CD14-positive monocyte (primary cell): ENCODE measurements at regions not wholly inside any gene's neighbourhood (a gene's known extent, or its start where the extent isn't known, plus 50 kb on each side); places are given as distances from the start of the nearest gene placed in this dataset.

Experiments
- DNase-seq, 3 donors: peaks; one replicate each; pipeline ENCODE4 v3.0.0-alpha.2; 2011 to 2022
- H2AFZ ChIP-seq: 2 replicates; pipeline ENCODE4 v1.6.0; 2012; ENCODE audit warnings: mild to moderate bottlenecking, low read depth, low read length, inconsistent platforms; ENCODE audit not compliant: insufficient read depth, poor library complexity, severe bottlenecking
- H3K27ac ChIP-seq, 2 donors: 1 replicate in 1 of 2; 2 replicates in 1 of 2; pipeline ENCODE4 v1.5.1; 2012 to 2013; ENCODE audit warnings: low read length in 2 of 2, control low read depth in 1 of 2, inconsistent platforms in 1 of 2, low read depth in 1 of 2, mild to moderate bottlenecking in 1 of 2
- H3K27me3 ChIP-seq, 2 donors: one replicate each; pipeline versions ENCODE4 v1.6.0 to v1.6.1; 2011 to 2013; ENCODE audit warnings: low read length in 2 of 2; ENCODE audit not compliant: control insufficient read depth in 2 of 2, insufficient read depth in 2 of 2
- H3K36me3 ChIP-seq, 2 donors: replicated peaks in 1 of 2; 1 replicate in 1 of 2; 2 replicates in 1 of 2; pipeline versions ENCODE4 v1.5.1 to v1.6.1; 2012 to 2013; ENCODE audit warnings: low read length in 2 of 2, control low read depth in 1 of 2, inconsistent platforms in 1 of 2, mild to moderate bottlenecking in 1 of 2; ENCODE audit not compliant: insufficient read depth in 2 of 2, control insufficient read depth in 1 of 2
- H3K4me1 ChIP-seq, 2 donors: 1 replicate in 1 of 2; 2 replicates in 1 of 2; pipeline versions ENCODE4 v1.5.1 to v1.6.1; 2012 to 2013; ENCODE audit warnings: low read length in 2 of 2, control low read depth in 1 of 2, inconsistent platforms in 1 of 2, mild to moderate bottlenecking in 1 of 2, moderate library complexity in 1 of 2; ENCODE audit not compliant: insufficient read depth in 2 of 2, control insufficient read depth in 1 of 2
- H3K4me2 ChIP-seq: replicated peaks from 2 replicates; pipeline ENCODE3; 2012; ENCODE audit warnings: low read length, moderate library complexity, mild to moderate bottlenecking; ENCODE audit not compliant: poor library complexity, severe bottlenecking; ENCODE audit errors: extremely low read depth
- H3K4me3 ChIP-seq, 3 experiments: fragments of 200-600 bp in 1 of 3; sonication (generic) in 1 of 3; replicated peaks in 1 of 3; 1 replicate in 2 of 3; 2 replicates in 1 of 3; pipeline ENCODE4 v1.5.1; 2011 to 2013; ENCODE audit warnings: low read length in 3 of 3, mild to moderate bottlenecking in 3 of 3, control low read depth in 2 of 3, low read depth in 2 of 3, inconsistent platforms in 1 of 3, moderate library complexity in 1 of 3
- H3K79me2 ChIP-seq: 2 replicates; pipeline ENCODE4 v1.6.0; 2012; ENCODE audit warnings: mild to moderate bottlenecking, control low read depth, inconsistent platforms, low read length, moderate library complexity; ENCODE audit not compliant: insufficient read depth
- H3K9ac ChIP-seq: 2 replicates; pipeline ENCODE4 v1.6.0; 2017; ENCODE audit warnings: low read length, mild to moderate bottlenecking; ENCODE audit not compliant: insufficient read depth, poor library complexity, severe bottlenecking
- H3K9me3 ChIP-seq, 2 donors: replicated peaks in 1 of 2; 1 replicate in 1 of 2; 2 replicates in 1 of 2; pipeline versions ENCODE4 v1.5.1 to v1.6.1; 2012 to 2013; ENCODE audit warnings: low read length in 2 of 2, control low read depth in 1 of 2; ENCODE audit not compliant: control insufficient read depth in 1 of 2, insufficient read depth in 1 of 2
- H4K20me1 ChIP-seq: 2 replicates; pipeline ENCODE4 v1.6.0; 2012; ENCODE audit warnings: mild to moderate bottlenecking, low read length, control low read depth, moderate library complexity; ENCODE audit not compliant: insufficient read depth
- H3K27ac Mint-ChIP-seq, 7 donors: one replicate each; pipeline ENCODE4 v1.8.0; 2020; ENCODE audit warnings: mild to moderate bottlenecking in 7 of 7, mixed read lengths in 7 of 7, moderate library complexity in 6 of 7, inconsistent platforms in 2 of 7
- H3K27me3 Mint-ChIP-seq, 3 donors: one replicate each; pipeline ENCODE4 v1.8.0; 2021 to 2022; ENCODE audit warnings: low read depth in 3 of 3, mild to moderate bottlenecking in 3 of 3, mixed read lengths in 3 of 3, moderate library complexity in 3 of 3, inconsistent platforms in 1 of 3
- H3K36me3 Mint-ChIP-seq, 2 donors: one replicate each; pipeline ENCODE4 v1.8.0; 2020; ENCODE audit warnings: mixed read lengths in 2 of 2, inconsistent platforms in 1 of 2, mild to moderate bottlenecking in 1 of 2
- H3K4me1 Mint-ChIP-seq: one replicate; pipeline ENCODE4 v1.8.0; 2020; ENCODE audit warnings: mild to moderate bottlenecking, mixed read lengths
- H3K4me3 Mint-ChIP-seq, 2 donors: one replicate each; pipeline ENCODE4 v1.8.0; 2020; ENCODE audit warnings: mild to moderate bottlenecking in 2 of 2, mixed read lengths in 2 of 2, moderate library complexity in 1 of 2
- H3K9me3 Mint-ChIP-seq, 7 donors: one replicate each; pipeline ENCODE4 v1.8.0; 2020 to 2022; ENCODE audit warnings: mixed read lengths in 7 of 7, mild to moderate bottlenecking in 6 of 7, moderate library complexity in 6 of 7, inconsistent platforms in 2 of 7
- CTCF ChIP-seq: fragments of 200-600 bp; IDR thresholded peaks from one replicate; pipeline ENCODE4 v1.8.0; 2022; ENCODE audit warnings: antibody characterized with exemption, mild to moderate bottlenecking
- WGBS: methylation state at CpG from one replicate; pipeline ENCODE4 v1.1.5; 2013; ENCODE audit warnings: missing lambda C conversion rate; ENCODE audit not compliant: insufficient coverage; 5-methylcytosine and 5-hydroxymethylcytosine counted together
- intact Hi-C, 2 donors: fragments of 100-400 bp; cut with micrococcal nuclease; formaldehyde crosslinking; loops; one replicate each; pipeline versions ENCODE4 v1.15.0 to v1.15.1; 2023

- Histone ChIP-seq H3K9me3 (no peaks in the 10 kb centered on the region), H3K9ac (no peak overlapping the region), H3K4me3 (no peak overlapping the region), H4K20me1 (no peaks in the 10 kb centered on the region), H2AFZ (no peak overlapping the region), H3K4me2 (no peak overlapping the region), H3K4me1 (peaks cover 8 to 16% of the 10 kb centered on the region in 2 donors), H3K27me3 (no peaks in the 10 kb centered on the region), H3K79me2 (no peaks in the 10 kb centered on the region), H3K27ac (no peak overlapping the region), H3K36me3 (no peaks in the 10 kb centered on the region)
- H3K4me1 Mint-ChIP-seq, result peaks cover 27% of the 10 kb centered on the region
- TF ChIP-seq CTCF, result no peak
- H3K9me3 Mint-ChIP-seq, result peaks cover 0 to 14% (median 5%) of the 10 kb centered on the region in 7 donors
- WGBS, result 90% methylated on average over 21 of the region's 21 CpGs
- H3K27ac Mint-ChIP-seq, result no peak overlapping the region
- no peak overlapping the region for H3K4me3 Mint-ChIP-seq
- no peak for DNase-seq
- peaks cover 4 to 12% (median 11%) of the 10 kb centered on the region in 3 donors for H3K27me3 Mint-ChIP-seq
- intact Hi-C loops, result no loop called here
- no peaks in the 10 kb centered on the region for H3K36me3 Mint-ChIP-seq
Measured at GRCh38 chr5:178788381-178789085, 58.1 kb upstream of the ZNF354A start.

- DNase-seq, result no peak
- peaks cover 8 to 16% of the 10 kb centered on the region in 2 donors for H3K4me1 ChIP-seq
- no peaks in the 10 kb centered on the region for H3K9me3 ChIP-seq
- no peak overlapping the region for H2AFZ ChIP-seq
- Mint-ChIP-seq H3K4me1 (peaks cover 27% of the 10 kb centered on the region), H3K27me3 (peaks cover 3 to 11% (median 9%) of the 10 kb centered on the region in 3 donors), H3K9me3 (peaks cover 0 to 14% (median 5%) of the 10 kb centered on the region in 7 donors), H3K36me3 (no peaks in the 10 kb centered on the region), H3K4me3 (no peak overlapping the region), H3K27ac (no peak overlapping the region)
- no peak overlapping the region for H3K27ac ChIP-seq
- intact Hi-C loops, result no loop called here
- H3K27me3 ChIP-seq, result no peaks in the 10 kb centered on the region
- H3K79me2 ChIP-seq, result no peaks in the 10 kb centered on the region
- no peaks in the 10 kb centered on the region for H4K20me1 ChIP-seq
- 96% methylated on average over 8 of the region's 9 CpGs for WGBS
- no peaks in the 10 kb centered on the region for H3K36me3 ChIP-seq
- H3K4me3 ChIP-seq, result no peak overlapping the region
- H3K4me2 ChIP-seq, result no peak overlapping the region
- no peak overlapping the region for H3K9ac ChIP-seq
- no peak for TF ChIP-seq CTCF
Measured at GRCh38 chr5:178787889-178788288, 57.4 kb upstream of the ZNF354A start.
